ENCODE measurements at regions not wholly inside any gene's neighbourhood (a gene's known extent, or its start where the extent isn't known, plus 50 kb on each side); places are given as distances from the start of the nearest gene placed in this dataset.

- Histone ChIP-seq H4K20me1 (ENCODE audit: insufficient read depth, low read length, poor library complexity, severe bottlenecking) (no peaks in the 10 kb centered on the region), H3F3A (ENCODE audit: low read depth) (no peaks in the 10 kb centered on the region), H3K4me2 (ENCODE audit: low read depth, low read length, poor library complexity, severe bottlenecking) (no peak overlapping the region), H3K36me3 (ENCODE audit: insufficient read depth, low read length) (no peaks in the 10 kb centered on the region), H3K4me3 (ENCODE audit: low read length, poor library complexity, severe bottlenecking) (no peak overlapping the region), H3K27me3 (ENCODE audit: insufficient read depth, low read length, poor library complexity, severe bottlenecking) (no peaks in the 10 kb centered on the region), H3K9me2 (replicated peaks; ENCODE audit: low read depth, low read length) (no peaks in the 10 kb centered on the region), H3K79me2 (ENCODE audit: insufficient read depth, low read length) (no peaks in the 10 kb centered on the region), H2AFZ (ENCODE audit: low read length) (no peak overlapping the region), H3K4me1 (ENCODE audit: insufficient read depth, low read length, poor library complexity, severe bottlenecking) (no peaks in the 10 kb centered on the region), H3K9ac (ENCODE audit: low read depth, low read length, poor library complexity, severe bottlenecking) (no peak overlapping the region), H3K9me3 (ENCODE audit: insufficient read depth, low read depth, low read length) (no peaks in the 10 kb centered on the region)
- no peak for TF ChIP-seq CTCF (conservative IDR thresholded peaks at IDR 0.05; ENCODE audit: low read length)
- no peak for TF ChIP-seq EZH2phosphoT487 (IDR thresholded peaks at IDR 0.05; ENCODE audit: borderline replicate concordance)
Measured at GRCh38 chr15:94555841-94556519, 324.6 kb downstream of the MCTP2 start.

GRCh38 chr15:94561036-94561689, 329.8 kb downstream of the MCTP2 start:
- Histone ChIP-seq H3K27me3 (ENCODE audit: insufficient read depth, low read length, poor library complexity, severe bottlenecking) (no peaks in the 10 kb centered on the region), H3K36me3 (ENCODE audit: insufficient read depth, low read length) (no peaks in the 10 kb centered on the region)

GRCh38 chr15:94563456-94563855, 332.1 kb downstream of the MCTP2 start:
- TF ChIP-seq CTCF (conservative IDR thresholded peaks at IDR 0.05; ENCODE audit: low read length) (no peak), EZH2phosphoT487 (IDR thresholded peaks at IDR 0.05; ENCODE audit: borderline replicate concordance) (no peak)
- Histone ChIP-seq H3F3A (ENCODE audit: low read depth) (no peaks in the 10 kb centered on the region), H3K4me3 (ENCODE audit: low read length, poor library complexity, severe bottlenecking) (no peak overlapping the region), H3K4me2 (ENCODE audit: low read depth, low read length, poor library complexity, severe bottlenecking) (no peak overlapping the region), H4K20me1 (ENCODE audit: insufficient read depth, low read length, poor library complexity, severe bottlenecking) (no peaks in the 10 kb centered on the region), H2AFZ (ENCODE audit: low read length) (no peak overlapping the region), H3K4me1 (ENCODE audit: insufficient read depth, low read length, poor library complexity, severe bottlenecking) (no peaks in the 10 kb centered on the region), H3K9ac (ENCODE audit: low read depth, low read length, poor library complexity, severe bottlenecking) (no peak overlapping the region), H3K9me3 (ENCODE audit: insufficient read depth, low read depth, low read length) (no peaks in the 10 kb centered on the region), H3K36me3 (ENCODE audit: insufficient read depth, low read length) (no peaks in the 10 kb centered on the region), H3K9me2 (replicated peaks; ENCODE audit: low read depth, low read length) (no peaks in the 10 kb centered on the region), H3K79me2 (ENCODE audit: insufficient read depth, low read length) (no peaks in the 10 kb centered on the region), H3K27me3 (ENCODE audit: insufficient read depth, low read length, poor library complexity, severe bottlenecking) (peaks cover 6% of the 10 kb centered on the region)

More at GRCh38 chr15:94561036-94561689, 329.8 kb downstream of the MCTP2 start:
- H3K4me1 ChIP-seq (ENCODE audit: insufficient read depth, low read length, poor library complexity, severe bottlenecking): no peaks in the 10 kb centered on the region
- H3K79me2 ChIP-seq (ENCODE audit: insufficient read depth, low read length): no peaks in the 10 kb centered on the region
- H3K9me2 ChIP-seq (replicated peaks; ENCODE audit: low read depth, low read length): no peaks in the 10 kb centered on the region
- H3K9ac ChIP-seq (ENCODE audit: low read depth, low read length, poor library complexity, severe bottlenecking): no peak overlapping the region
- no peaks in the 10 kb centered on the region for H3F3A ChIP-seq (ENCODE audit: low read depth)
- H3K4me3 ChIP-seq (ENCODE audit: low read length, poor library complexity, severe bottlenecking): no peak overlapping the region
- H3K4me2 ChIP-seq (ENCODE audit: low read depth, low read length, poor library complexity, severe bottlenecking): no peak overlapping the region
- H2AFZ ChIP-seq (ENCODE audit: low read length): no peak overlapping the region
- no peaks in the 10 kb centered on the region for H4K20me1 ChIP-seq (ENCODE audit: insufficient read depth, low read length, poor library complexity, severe bottlenecking)
- TF ChIP-seq EZH2phosphoT487 (IDR thresholded peaks at IDR 0.05; ENCODE audit: borderline replicate concordance): no peak
- no peaks in the 10 kb centered on the region for H3K9me3 ChIP-seq (ENCODE audit: insufficient read depth, low read depth, low read length)
